SK-N-MC (cell line): ENCODE measurements at regions not wholly inside any gene's neighbourhood (a gene's known extent, or its start where the extent isn't known, plus 50 kb on each side); places are given as distances from the start of the nearest gene placed in this dataset.

Experiments used
- EZH2 ChIP-seq: fragments of 200-600 bp; sonication (generic); IDR thresholded peaks from one replicate; pipeline ENCODE4 v1.6.1; 2017; ENCODE audit warnings: antibody characterized with exemption
- FOXP2 ChIP-seq: optimal IDR thresholded peaks from 2 replicates; pipeline ENCODE3; 2011; ENCODE audit warnings: mild to moderate bottlenecking, moderate library complexity; ENCODE audit not compliant: insufficient read depth; ENCODE audit errors: extremely low read length, control extremely low read depth
- POLR2AphosphoS5 ChIP-seq: IDR thresholded peaks from 2 replicates; pipeline ENCODE4 v1.6.1; 2012; ENCODE audit warnings: mild to moderate bottlenecking, low read depth, low read length, borderline replicate concordance

- TF ChIP-seq POLR2AphosphoS5 (no peak), EZH2 (no peak), FOXP2 (no peak)
Observed at GRCh38 chr15:67928666-67929065, 88.8 kb upstream of the RNU6-1 start.
